ENCODE measurements at regions not wholly inside any gene's neighbourhood (a gene's known extent, or its start where the extent isn't known, plus 50 kb on each side); places are given as distances from the start of the nearest gene placed in this dataset.

DNA sequence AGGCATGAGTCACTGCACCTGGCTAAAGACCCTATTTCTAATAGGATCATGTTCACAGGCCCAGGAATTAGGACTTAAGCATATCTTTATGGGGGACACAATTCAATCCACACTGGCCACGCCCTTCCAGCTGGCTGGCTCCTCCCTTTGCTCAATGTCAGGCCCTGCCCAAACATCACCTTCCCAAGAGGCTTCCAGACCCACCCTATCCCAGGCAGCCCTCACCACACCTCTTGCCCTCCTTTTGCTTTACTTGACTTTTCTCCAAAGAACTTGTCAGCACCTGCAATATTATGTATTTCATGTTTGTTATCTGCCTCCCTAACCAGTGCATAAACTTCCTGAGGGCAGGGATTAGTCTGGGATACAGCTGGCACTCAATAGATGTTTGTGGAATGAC is 109.6 kb upstream of the CDH5 start:
- TF ChIP-seq, protein P1, sequence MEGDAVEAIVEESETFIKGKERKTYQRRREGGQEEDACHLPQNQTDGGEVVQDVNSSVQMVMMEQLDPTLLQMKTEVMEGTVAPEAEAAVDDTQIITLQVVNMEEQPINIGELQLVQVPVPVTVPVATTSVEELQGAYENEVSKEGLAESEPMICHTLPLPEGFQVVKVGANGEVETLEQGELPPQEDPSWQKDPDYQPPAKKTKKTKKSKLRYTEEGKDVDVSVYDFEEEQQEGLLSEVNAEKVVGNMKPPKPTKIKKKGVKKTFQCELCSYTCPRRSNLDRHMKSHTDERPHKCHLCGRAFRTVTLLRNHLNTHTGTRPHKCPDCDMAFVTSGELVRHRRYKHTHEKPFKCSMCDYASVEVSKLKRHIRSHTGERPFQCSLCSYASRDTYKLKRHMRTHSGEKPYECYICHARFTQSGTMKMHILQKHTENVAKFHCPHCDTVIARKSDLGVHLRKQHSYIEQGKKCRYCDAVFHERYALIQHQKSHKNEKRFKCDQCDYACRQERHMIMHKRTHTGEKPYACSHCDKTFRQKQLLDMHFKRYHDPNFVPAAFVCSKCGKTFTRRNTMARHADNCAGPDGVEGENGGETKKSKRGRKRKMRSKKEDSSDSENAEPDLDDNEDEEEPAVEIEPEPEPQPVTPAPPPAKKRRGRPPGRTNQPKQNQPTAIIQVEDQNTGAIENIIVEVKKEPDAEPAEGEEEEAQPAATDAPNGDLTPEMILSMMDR (IDR thresholded peaks at IDR 0.05), result no peak
- TF ChIP-seq POLR2A (IDR thresholded peaks at IDR 0.05), result no peak

Data from Peyer's patch (tissue), 4 donors.